Gastroesophageal sphincter (tissue), 3 donors: ENCODE measurements at regions not wholly inside any gene's neighbourhood (a gene's known extent, or its start where the extent isn't known, plus 50 kb on each side); places are given as distances from the start of the nearest gene placed in this dataset.

Experiments used
- EP300 ChIP-seq: sonication (generic); formaldehyde crosslinking; IDR thresholded peaks from one replicate; pipeline ENCODE4 v1.6.1; 2017; ENCODE audit warnings: antibody characterized with exemption, mild to moderate bottlenecking
- TF ChIP-seq, protein P1 (sequence below), 4 experiments: fragments of 200-600 bp in 2 of 4; fragments of 450-650 bp in 2 of 4; sonication (generic) in 1 of 4; IDR thresholded peaks; one replicate each; pipeline ENCODE4 v1.5.1; 2017 to 2019; ENCODE audit warnings: antibody characterized with exemption in 4 of 4, mild to moderate bottlenecking in 2 of 4, moderate library complexity in 2 of 4

DNA sequence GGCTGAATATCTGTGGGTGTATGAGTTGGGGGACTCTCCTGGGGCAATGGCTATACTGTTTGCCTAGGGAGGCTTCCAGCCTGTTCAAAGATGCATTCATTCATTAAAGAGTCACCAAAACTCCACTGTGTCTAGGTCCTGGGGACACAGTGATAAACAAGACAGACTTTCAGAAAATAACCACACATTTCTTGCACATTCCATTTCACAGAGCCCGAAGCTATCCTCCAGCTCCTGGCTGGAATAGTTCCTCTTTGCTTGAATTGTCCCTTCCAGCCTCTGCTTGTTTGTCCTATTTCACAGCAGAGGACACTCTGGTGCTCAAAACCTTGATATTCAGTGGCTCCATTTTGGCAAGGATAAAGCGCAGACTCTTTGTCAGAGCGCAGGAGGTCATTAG lies 61.7 kb upstream of the ITGA11 start:
- TF ChIP-seq, protein P1, sequence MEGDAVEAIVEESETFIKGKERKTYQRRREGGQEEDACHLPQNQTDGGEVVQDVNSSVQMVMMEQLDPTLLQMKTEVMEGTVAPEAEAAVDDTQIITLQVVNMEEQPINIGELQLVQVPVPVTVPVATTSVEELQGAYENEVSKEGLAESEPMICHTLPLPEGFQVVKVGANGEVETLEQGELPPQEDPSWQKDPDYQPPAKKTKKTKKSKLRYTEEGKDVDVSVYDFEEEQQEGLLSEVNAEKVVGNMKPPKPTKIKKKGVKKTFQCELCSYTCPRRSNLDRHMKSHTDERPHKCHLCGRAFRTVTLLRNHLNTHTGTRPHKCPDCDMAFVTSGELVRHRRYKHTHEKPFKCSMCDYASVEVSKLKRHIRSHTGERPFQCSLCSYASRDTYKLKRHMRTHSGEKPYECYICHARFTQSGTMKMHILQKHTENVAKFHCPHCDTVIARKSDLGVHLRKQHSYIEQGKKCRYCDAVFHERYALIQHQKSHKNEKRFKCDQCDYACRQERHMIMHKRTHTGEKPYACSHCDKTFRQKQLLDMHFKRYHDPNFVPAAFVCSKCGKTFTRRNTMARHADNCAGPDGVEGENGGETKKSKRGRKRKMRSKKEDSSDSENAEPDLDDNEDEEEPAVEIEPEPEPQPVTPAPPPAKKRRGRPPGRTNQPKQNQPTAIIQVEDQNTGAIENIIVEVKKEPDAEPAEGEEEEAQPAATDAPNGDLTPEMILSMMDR (IDR thresholded peaks at IDR 0.05), result no peak
- no peak for TF ChIP-seq EP300
